MM.1S (cell line): ENCODE measurements at regions not wholly inside any gene's neighbourhood (a gene's known extent, or its start where the extent isn't known, plus 50 kb on each side); places are given as distances from the start of the nearest gene placed in this dataset.

ENCODE experiments used
- EZH2 ChIP-seq: fragments of 300-600 bp; sonication (generic); optimal IDR thresholded peaks from 2 replicates; pipeline ENCODE3; 2017; ENCODE audit warnings: low read depth, mild to moderate bottlenecking, antibody characterized with exemption, low read length, mixed read lengths
- EZH2phosphoT487 ChIP-seq: fragments of 300-600 bp; sonication (generic); IDR thresholded peaks from 2 replicates; pipeline ENCODE4 v1.6.1; 2018; ENCODE audit warnings: antibody characterized with exemption, low read length

GRCh38 chr11:92457250-92457649 is 232.6 kb downstream of the FAT3 start:
- TF ChIP-seq EZH2 (no peak), EZH2phosphoT487 (no peak)
